Endothelial cell of umbilical vein (primary cell): ENCODE measurements at regions not wholly inside any gene's neighbourhood (a gene's known extent, or its start where the extent isn't known, plus 50 kb on each side); places are given as distances from the start of the nearest gene placed in this dataset.

Experiments used
- BruUV-seq: library from RNA; stranded (reverse); fragments of 400-500 nt; replicated peaks from 2 replicates; lab custom pipeline; 2021; lab: Mats Ljungman, UMichigan
- CTCF ChIA-PET: fragments of 300-600, 350-600 bp; sonication (Branson Sonifier 250); formaldehyde crosslinking; loops from one replicate; lab custom pipeline; 2021; ENCODE audit warnings: antibody characterized with exemption, inconsistent platforms; lab: Charles Lee
- POLR2A ChIA-PET: fragments of 300-600, 350-600 bp; sonication (Branson Sonifier 250); formaldehyde crosslinking; loops from one replicate; lab custom pipeline; 2021; ENCODE audit warnings: antibody characterized with exemption, inconsistent platforms; lab: Charles Lee
- DNase-seq: peaks from one replicate; pipeline ENCODE4 v3.0.0-alpha.2; 2011; ENCODE audit warnings: low read depth, low spot score
- FAIRE-seq: peaks from 2 replicates; lab custom pipeline; 2011; peaks lifted over from hg19 to GRCh38; lab: Jason Lieb, UNC
- H2AFZ ChIP-seq: 2 replicates; pipeline ENCODE4 v1.6.0; 2012; ENCODE audit warnings: low read depth, low read length, control low read depth, inconsistent platforms
- H3K27ac ChIP-seq: 2 replicates; pipeline ENCODE4 v1.5.1; 2011; ENCODE audit warnings: low read depth, mild to moderate bottlenecking, control low read depth, low read length, moderate library complexity; ENCODE audit not compliant: insufficient read depth
- H3K27me3 ChIP-seq, 2 experiments: 2 replicates each; pipeline versions ENCODE4 v1.6.0 to v1.6.1; 2011; ENCODE audit warnings: low read length in 2 of 2, mixed read lengths in 1 of 2; ENCODE audit not compliant: control insufficient read depth in 2 of 2, insufficient read depth in 2 of 2
- H3K36me3 ChIP-seq, 2 experiments: 2 replicates in 1 of 2; 3 replicates in 1 of 2; pipeline ENCODE4 v1.5.1; 2011; ENCODE audit warnings: low read length in 2 of 2, mild to moderate bottlenecking in 1 of 2, moderate library complexity in 1 of 2; ENCODE audit not compliant: control insufficient read depth in 2 of 2, insufficient read depth in 2 of 2; ENCODE audit errors: extremely low read depth in 1 of 2
- H3K4me1 ChIP-seq: 3 replicates; pipeline ENCODE4 v1.5.1; 2011; ENCODE audit warnings: mild to moderate bottlenecking, low read length; ENCODE audit not compliant: control insufficient read depth, insufficient read depth; ENCODE audit errors: extremely low read depth
- H3K4me2 ChIP-seq: 2 replicates; pipeline ENCODE4 v1.6.1; 2011; ENCODE audit warnings: low read length, control low read depth, mixed read lengths; ENCODE audit not compliant: insufficient read depth
- H3K4me3 ChIP-seq, 3 experiments: fragments of 200-600 bp in 1 of 3; sonication (generic), shearing (Covaris generic) in 1 of 3; replicated peaks in 1 of 3; 2 replicates each; pipeline ENCODE4 v1.5.1; 2011 to 2016; ENCODE audit warnings: control low read depth in 3 of 3, low read length in 3 of 3, mild to moderate bottlenecking in 2 of 3, inconsistent platforms in 1 of 3, low read depth in 1 of 3, moderate library complexity in 1 of 3; ENCODE audit not compliant: insufficient read depth in 1 of 3
- H3K79me2 ChIP-seq: 2 replicates; pipeline ENCODE4 v1.6.0; 2012; ENCODE audit warnings: low read length, inconsistent platforms; ENCODE audit not compliant: control insufficient read depth, insufficient read depth
- H3K9ac ChIP-seq: replicated peaks from 2 replicates; pipeline ENCODE3; 2011; ENCODE audit warnings: low read length, control low read depth; ENCODE audit not compliant: insufficient read depth; ENCODE audit errors: extremely low read depth
- H3K9me1 ChIP-seq: replicated peaks from 3 replicates; pipeline ENCODE4 v1.6.0; 2011; ENCODE audit warnings: mild to moderate bottlenecking, low read length; ENCODE audit not compliant: control insufficient read depth, insufficient read depth; ENCODE audit errors: extremely low read depth
- H3K9me3 ChIP-seq: replicated peaks from 2 replicates; pipeline ENCODE4 v1.5.1; 2012; ENCODE audit warnings: low read length, inconsistent platforms; ENCODE audit not compliant: control insufficient read depth, insufficient read depth
- H4K20me1 ChIP-seq: replicated peaks from 2 replicates; pipeline ENCODE3; 2011; ENCODE audit warnings: mild to moderate bottlenecking, low read length; ENCODE audit not compliant: control insufficient read depth, insufficient read depth; ENCODE audit errors: extremely low read depth
- EZH2 ChIP-seq: IDR thresholded peaks from 2 replicates; pipeline ENCODE4 v1.6.1; 2012; ENCODE audit warnings: borderline replicate concordance, low read depth, mild to moderate bottlenecking, moderate library complexity, low read length, inconsistent platforms; ENCODE audit not compliant: severe bottlenecking
- FOS ChIP-seq: IDR thresholded peaks from 2 replicates; pipeline ENCODE4 v1.6.1; 2011; ENCODE audit warnings: mild to moderate bottlenecking, low read length, moderate library complexity, borderline replicate concordance; ENCODE audit not compliant: insufficient read depth
- GATA2 ChIP-seq: IDR thresholded peaks from 2 replicates; pipeline ENCODE4 v1.7.0; 2011; ENCODE audit warnings: low read depth, mild to moderate bottlenecking, moderate library complexity, mixed read lengths, low read length; ENCODE audit not compliant: insufficient read length, insufficient read depth
- JUN ChIP-seq: IDR thresholded peaks from 2 replicates; pipeline ENCODE4 v1.6.1; 2011; ENCODE audit warnings: borderline replicate concordance, low read depth; ENCODE audit not compliant: insufficient read length, insufficient read depth
- MAX ChIP-seq: IDR thresholded peaks from 2 replicates; pipeline ENCODE4 v1.6.1; 2011; ENCODE audit not compliant: insufficient read depth, insufficient read length
- POLR2A ChIP-seq: IDR thresholded peaks from 2 replicates; pipeline ENCODE4 v1.6.1; 2012; ENCODE audit warnings: low read depth, mild to moderate bottlenecking, control low read depth, low read length
- POLR2AphosphoS5 ChIP-seq: IDR thresholded peaks from 2 replicates; pipeline ENCODE4 v1.6.1; 2012; ENCODE audit warnings: low read depth, mild to moderate bottlenecking, control low read depth, low read length, moderate library complexity; ENCODE audit not compliant: insufficient read depth
- dilution Hi-C: fragments of 300-500 bp; cut with MboI; formaldehyde crosslinking; loops from one replicate; pipeline ENCODE4 v1.15.0; 2019; ENCODE audit warnings: low sequenced_read_pairs; ENCODE audit not compliant: extremely low pct_ligation_motif_present
- intact Hi-C: fragments of 100-400 bp; cut with micrococcal nuclease; formaldehyde crosslinking; loops from one replicate; pipeline ENCODE4 v1.10.0; 2022

- intact Hi-C loops = no loop called here
- no peaks in the 10 kb centered on the region for H3K27me3 ChIP-seq
- no peaks in the 10 kb centered on the region for H3K4me1 ChIP-seq
- no peak overlapping the region for H3K4me3 ChIP-seq
- TF ChIP-seq FOS (no peak), GATA2 (no peak), JUN (no peak)
- FAIRE-seq (no peak), DNase-seq (no peak)
- BruUV-seq = no TSS peak
- H3K79me2 ChIP-seq = no peaks in the 10 kb centered on the region
- H3K9me3 ChIP-seq = no peaks in the 10 kb centered on the region
- H3K4me2 ChIP-seq = no peak overlapping the region
- ChIA-PET CTCF (no interaction called here), POLR2A (no interaction called here)
- H3K9me1 ChIP-seq = no peaks in the 10 kb centered on the region
- no peak overlapping the region for H2AFZ ChIP-seq
- dilution Hi-C loops = no loop called here
- no peaks in the 10 kb centered on the region for H4K20me1 ChIP-seq
- no peak overlapping the region for H3K27ac ChIP-seq
- no peaks in the 10 kb centered on the region for H3K36me3 ChIP-seq
- no peak overlapping the region for H3K9ac ChIP-seq
Observed at GRCh38 chr11:70672991-70673653, 274.8 kb downstream of the CTTN start.

- BruUV-seq = no TSS peak
- Histone ChIP-seq H3K9me1 (no peaks in the 10 kb centered on the region), H2AFZ (no peak overlapping the region), H4K20me1 (no peaks in the 10 kb centered on the region), H3K36me3 (no peaks in the 10 kb centered on the region), H3K4me1 (no peaks in the 10 kb centered on the region), H3K27ac (no peak overlapping the region), H3K27me3 (no peaks in the 10 kb centered on the region), H3K79me2 (no peaks in the 10 kb centered on the region), H3K4me3 (no peak overlapping the region), H3K4me2 (no peak overlapping the region), H3K9ac (no peak overlapping the region), H3K9me3 (no peaks in the 10 kb centered on the region)
- TF ChIP-seq GATA2 (no peak), POLR2A (no peak), EZH2 (no peak), JUN (no peak), FOS (no peak), POLR2AphosphoS5 (no peak), MAX (no peak)
- dilution Hi-C loops (no loop called here), intact Hi-C loops (no loop called here)
- CTCF ChIA-PET = no interaction called here
- POLR2A ChIA-PET = no interaction called here
- no peak for DNase-seq
- FAIRE-seq = no peak
Observed at GRCh38 chr11:70674605-70675004, 276.3 kb downstream of the CTTN start.
